Renal pelvis (tissue), 1 donor: ENCODE measurements at regions not wholly inside any gene's neighbourhood (a gene's known extent, or its start where the extent isn't known, plus 50 kb on each side); places are given as distances from the start of the nearest gene placed in this dataset.
"Not testable (repeated sequence)": the region's sequence is repeated elsewhere in the genome, so short reads cannot be mapped to it uniquely, and the experiment has no call there.

Source experiments
- DNase-seq: peaks from one replicate; pipeline ENCODE4 v3.0.0-alpha.2; 2013

DNA sequence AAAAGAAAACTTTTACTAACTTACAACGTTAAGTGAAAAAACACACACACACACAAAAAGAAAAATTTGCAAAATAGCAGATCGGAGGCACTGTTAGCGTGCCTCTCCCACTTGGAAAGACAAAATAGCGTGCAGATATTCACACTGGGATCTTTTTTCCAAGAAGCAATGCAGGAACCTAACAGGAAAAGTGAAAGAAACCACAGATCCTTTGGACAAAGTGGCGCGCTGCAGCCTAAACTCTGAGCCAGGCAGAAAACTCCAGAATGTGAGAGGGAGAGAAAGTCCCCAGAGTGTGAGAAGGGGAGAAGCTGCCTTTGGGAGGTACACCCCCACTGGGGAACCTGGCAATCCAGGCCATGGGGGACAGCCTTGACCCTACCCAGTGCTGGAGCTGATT, 70.7 kb upstream of the SERPINE2 start:
- DNase-seq = no peak

DNA sequence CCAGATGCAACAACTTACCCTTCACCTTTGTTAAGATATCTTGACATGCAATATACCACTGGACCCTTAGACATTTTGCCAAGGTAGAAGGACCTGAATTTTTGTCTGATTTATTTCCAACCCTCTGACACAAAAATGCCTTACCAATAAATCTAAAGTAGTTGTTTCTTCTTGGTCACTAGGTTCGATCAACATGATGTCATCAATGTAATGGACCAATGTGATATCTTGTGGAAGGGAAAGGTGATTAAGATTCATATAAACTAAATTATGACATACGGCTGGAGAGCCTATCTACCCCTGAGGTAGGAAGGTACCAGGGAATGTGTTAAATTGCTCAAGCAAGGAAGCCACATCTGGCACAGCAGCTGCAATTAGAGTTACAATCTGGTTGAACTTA, 67.7 kb upstream of the SERPINE2 start:
- DNase-seq = no peak

DNA sequence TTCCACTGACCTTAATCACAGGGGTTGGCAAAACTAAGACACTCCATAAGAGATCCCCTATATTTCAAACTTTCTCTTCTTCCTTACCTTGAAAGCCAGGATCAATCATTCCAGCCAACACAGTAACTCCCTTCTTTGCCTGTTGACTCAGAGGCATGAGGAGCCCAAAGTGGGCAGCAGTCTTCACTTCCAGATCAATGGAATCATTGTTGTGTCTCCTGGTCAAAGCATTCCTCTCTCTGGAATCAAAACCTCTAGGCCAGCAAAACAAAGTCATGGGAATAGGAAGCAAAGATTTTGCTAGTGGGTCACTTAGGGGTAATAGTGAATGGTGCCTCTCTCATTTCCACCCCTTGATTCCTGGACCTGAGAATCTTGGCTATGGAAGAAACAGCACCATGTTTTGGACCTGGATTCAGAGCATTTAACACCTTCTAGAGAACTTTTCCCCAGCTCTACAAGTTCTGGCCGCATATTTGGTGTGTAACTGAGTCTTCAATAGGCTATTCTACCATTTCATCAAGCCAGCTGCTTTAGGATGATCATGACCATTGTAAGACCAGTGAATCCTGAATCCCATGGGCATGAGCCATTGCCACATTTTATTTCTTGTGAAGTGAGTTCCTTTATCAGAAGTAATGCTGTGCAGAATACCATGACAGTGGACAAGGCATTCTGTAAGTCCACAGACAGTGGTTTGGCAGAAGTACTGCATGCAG, 65.7 kb upstream of the SERPINE2 start:
- no peak for DNase-seq

DNA sequence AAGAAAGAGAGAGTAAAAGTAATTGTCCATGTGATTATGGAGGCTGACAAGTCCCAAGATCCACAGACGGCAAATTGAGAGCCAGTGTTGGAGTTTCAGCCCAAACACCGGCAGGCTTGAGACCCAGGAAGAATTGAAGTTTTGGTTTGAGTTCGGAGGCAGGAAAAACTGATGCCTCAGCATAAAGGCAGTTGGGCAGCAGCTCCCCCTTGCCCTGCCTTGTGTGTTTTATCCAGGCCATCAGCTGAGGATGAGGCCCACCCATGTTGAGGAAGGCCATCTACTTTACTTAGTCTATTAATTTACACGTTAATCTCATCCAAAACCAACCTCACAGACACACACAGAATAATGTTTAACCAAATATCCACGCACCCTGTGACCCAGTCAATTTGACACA, 64.6 kb upstream of the SERPINE2 start:
- DNase-seq = no peak

DNA sequence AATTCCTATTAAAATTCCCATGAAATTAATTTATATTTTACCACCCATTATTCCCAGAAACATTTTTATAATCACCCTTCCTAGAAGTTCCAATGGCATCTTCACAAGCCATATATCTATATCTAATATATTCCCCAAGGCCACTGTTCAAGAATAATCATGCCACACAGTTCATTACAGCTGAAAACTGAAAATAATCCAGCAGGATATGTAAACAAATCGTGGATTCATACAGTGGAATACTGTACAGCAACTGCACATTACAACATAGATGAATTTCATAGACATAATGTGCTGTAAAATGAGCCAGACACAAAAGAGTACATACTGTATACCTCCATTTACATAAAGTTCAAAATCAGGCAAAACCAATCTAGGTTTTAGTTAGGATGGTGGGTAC, 63.9 kb upstream of the SERPINE2 start:
- no peak for DNase-seq

DNA sequence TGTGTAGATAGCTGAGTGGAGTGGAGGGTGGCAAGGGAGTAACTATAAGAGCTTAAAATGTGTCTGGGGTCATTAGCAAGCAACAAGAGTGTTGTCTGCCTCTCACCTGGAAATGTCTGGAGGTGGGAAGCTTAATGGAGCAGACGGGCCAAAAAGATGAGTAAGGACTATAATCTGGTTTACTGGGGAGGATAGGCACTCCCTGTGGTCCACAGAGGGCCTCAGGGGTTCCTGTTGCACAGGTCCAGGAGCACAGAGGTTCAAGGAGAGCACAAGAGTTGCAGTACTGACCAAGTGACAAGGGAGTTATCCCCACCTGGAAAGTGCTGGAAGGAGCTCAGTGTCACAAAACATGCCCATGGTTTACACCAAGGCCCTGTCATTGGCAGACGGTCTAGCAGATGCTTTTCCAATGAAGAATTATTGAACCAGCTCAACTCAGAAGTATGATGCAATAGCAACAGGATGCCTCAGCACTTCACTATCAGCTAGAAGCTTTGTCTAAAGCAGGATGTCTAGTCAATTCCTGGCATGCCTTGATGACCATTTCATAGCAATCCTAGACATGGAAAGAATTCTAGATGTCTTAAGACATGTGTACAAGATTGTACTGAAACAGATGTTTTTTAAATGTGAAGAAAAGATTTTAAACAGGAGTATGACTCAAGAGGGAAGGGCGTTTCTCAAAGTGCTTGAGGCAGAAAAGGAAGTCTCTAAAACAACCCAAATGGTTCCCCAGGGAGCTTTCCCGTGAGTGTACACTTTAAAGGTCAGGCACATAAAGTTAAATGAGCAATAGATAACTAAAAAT, 62.9 kb upstream of the SERPINE2 start:
- no peak for DNase-seq

DNA sequence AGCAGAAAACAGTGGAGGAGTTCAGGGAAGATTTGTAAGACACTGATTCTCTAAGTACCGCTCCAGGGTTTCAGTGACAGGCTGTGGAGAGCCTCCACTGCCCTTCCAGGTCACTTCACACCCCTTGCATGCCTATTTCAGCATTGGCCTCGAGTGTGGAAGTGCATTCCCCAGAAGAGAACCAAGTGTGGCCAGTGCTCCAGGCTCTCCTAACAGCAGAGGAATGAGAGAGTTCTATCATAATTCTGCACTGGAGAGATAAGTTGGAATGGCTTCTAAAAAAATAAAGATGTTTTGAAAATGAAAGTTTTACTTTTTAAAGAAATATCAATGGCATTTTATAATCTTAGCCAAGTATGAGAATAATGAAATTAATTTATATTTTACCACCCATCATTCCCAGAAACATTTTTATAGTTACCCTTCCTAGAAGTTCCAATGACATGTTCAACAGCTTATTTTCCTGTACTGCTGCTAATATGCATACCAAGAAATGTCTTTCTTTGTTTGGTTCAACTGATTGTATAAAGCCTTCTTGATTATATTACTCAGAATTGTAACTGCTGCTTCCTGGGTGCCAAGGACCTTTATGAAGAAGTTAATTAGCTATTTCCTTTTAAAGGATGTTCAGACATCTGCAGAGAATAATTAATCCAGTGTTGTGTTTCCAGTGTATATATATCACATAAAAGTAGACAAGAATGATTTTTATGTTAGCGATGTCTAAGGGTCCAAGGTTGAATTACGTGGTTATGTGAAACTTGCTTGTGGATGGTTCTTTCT, 61.0 kb upstream of the SERPINE2 start:
- DNase-seq = no peak

DNA sequence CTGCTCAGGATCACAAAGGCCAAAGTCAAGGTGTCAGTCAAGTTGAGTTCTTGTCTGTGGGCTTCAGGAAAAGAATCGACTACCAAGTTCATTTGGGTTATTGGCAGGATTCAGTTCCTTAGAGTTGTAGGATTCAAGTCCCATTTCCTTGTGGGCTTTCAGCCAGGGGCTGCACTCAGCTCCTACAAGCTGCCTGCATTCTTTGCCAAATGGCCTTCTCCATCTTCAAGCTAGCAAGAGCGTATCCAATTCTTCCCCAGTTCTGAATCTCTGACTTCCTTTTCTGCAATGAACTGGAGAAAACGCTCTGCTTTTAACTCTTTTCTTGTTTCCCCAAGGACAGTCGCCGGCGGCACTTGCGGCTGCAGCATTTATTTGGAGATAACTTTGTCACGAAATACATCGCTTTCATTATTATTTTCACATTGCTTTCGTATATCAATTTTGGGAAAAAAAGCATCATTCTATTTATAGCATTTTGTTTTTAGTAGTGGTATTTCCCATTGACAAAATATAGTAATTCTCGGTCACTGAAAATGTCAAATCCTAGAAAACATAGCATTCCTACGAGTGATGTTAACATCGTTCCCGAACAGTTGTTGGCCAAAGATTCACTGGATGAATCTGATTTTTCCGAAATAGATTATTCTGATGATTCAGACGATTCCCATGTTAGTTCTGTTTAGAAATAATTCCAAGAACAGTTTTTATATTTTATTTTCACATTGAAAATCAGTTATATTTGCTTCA, 59.6 kb upstream of the SERPINE2 start:
- DNase-seq = no peak

DNA sequence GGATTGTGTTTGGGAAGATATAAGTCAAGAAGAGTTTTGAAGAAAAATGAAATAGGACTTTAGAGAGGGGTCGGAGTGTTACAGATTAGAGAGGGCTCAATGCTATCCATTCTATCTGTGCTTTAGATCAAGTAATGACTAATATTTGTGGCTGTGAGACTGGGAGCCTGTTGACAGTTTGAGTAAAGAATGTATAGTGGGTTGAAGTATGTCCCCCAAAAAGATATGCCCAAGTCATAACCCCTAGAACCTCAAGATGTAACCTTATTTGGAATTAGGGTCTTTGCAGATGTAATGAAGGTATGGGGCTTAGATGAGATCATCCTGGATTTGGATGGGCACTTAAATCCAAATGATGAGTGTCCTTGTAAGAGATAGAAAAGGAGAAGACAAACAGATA, 55.3 kb upstream of the SERPINE2 start:
- no peak for DNase-seq

DNA sequence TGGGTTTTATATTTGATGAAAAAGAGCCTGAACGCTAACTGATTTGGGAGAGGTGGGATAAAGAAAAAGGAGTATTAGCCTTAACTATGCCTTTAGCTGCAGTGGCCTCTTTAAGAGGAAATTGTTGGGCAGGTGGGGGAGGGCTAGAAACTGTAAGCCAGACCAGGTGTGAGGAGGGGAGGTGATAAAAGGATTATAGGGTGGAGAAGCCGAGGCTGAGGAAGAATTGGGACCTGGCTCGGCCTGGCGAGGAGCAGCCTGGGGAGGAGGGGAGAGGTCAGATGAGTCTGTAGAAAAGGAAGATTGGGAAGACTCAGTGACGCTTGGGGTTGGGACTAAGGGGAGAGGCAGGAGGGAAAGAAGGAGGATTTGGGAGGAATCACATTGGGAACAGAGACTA, 52.6 kb upstream of the SERPINE2 start:
- DNase-seq = not testable (repeated sequence)

DNA sequence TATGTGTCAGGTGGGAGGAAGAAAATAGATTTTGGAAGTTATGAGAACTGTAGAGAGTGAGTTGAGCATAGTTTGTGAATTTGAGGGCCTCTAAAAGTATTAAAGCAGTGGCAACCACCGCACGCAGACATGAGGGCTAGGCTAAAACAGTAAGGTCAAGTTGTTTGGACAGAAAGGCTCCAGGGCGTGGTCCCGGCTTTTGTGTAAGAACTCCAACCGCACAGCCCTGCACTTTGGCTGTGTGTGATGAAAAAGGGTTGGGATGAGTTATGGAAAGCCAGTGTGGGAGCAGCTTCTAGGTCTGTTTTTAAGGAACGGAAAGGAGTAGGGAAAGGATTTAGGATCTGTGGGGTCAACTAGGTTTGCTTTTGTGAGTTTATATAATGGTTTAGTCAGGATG, 50.5 kb upstream of the SERPINE2 start:
- not testable (repeated sequence) for DNase-seq
